ENCODE measurements at regions not wholly inside any gene's neighbourhood (a gene's known extent, or its start where the extent isn't known, plus 50 kb on each side); places are given as distances from the start of the nearest gene placed in this dataset.

- TF ChIP-seq FOSL1 (IDR thresholded peaks at IDR 0.05; ENCODE audit: low read depth), result peak; percentile 11; the same call in 1 of the 2 replicates
- no peak; the same call in 1 of the 2 replicates for TF ChIP-seq RAD21 (IDR thresholded peaks at IDR 0.05; ENCODE audit: low read depth)
- POLR2A ChIA-PET, result interaction anchor here (1.0 to 4.7 kb wide), 10 partner anchors 10 to 96 kb away, joined by 3 to 37 read pairs (median 6); partner anchors contain the start of gene CHD2
- Histone ChIP-seq H3K79me2 (ENCODE audit: insufficient read depth, low read length) (no peaks in the 10 kb centered on the region), H2AFZ (ENCODE audit: low read depth, low read length, poor library complexity, severe bottlenecking) (peak overlapping the region; percentile 99), H3K9ac (ENCODE audit: low read length) (peak overlapping the region; percentile 69), H3K27me3 (ENCODE audit: insufficient read depth, low read length) (no peaks in the 10 kb centered on the region), H3K4me3 (replicated peaks in 1 of 2; ENCODE audit: low read depth in 1 of 2, low read length in 2 of 2) (peak overlapping the region; percentile 57 to 58), H3K9me2 (ENCODE audit: insufficient read depth) (no peaks in the 10 kb centered on the region), H3K27ac (ENCODE audit: low read depth, low read length) (peak overlapping the region; percentile 83), H3K4me1 (ENCODE audit: control insufficient read depth in 1 of 2, insufficient read depth in 2 of 2, low read length in 2 of 2) (peaks cover 41 to 62% of the 10 kb centered on the region in 2 experiments), H4K20me1 (ENCODE audit: insufficient read depth) (no peaks in the 10 kb centered on the region), H3K9me3 (ENCODE audit: control insufficient read depth in 1 of 2, insufficient read depth in 1 of 2, low read depth in 1 of 2, low read length in 2 of 2) (no peaks in the 10 kb centered on the region), H3K4me2 (ENCODE audit: low read length) (peak overlapping the region; percentile 73), H3K36me3 (ENCODE audit: control insufficient read depth in 1 of 2, insufficient read depth in 2 of 2, low read length in 2 of 2) (no peaks in the 10 kb centered on the region)
- RAD21 ChIA-PET (ENCODE audit: low non-redundant PET in 1 of 2, low total read pairs in 2 of 2, uncharacterized antibody in 2 of 2, unreplicated experiment in 2 of 2), result no interaction called here
- intact Hi-C loops (cut with micrococcal nuclease), result loop anchor here (1.0 to 5.0 kb wide), 4 partner anchors 12 to 83 kb away; partner anchors contain the start of gene CHD2
- BruUV-seq (replicated peaks), result TSS peak; percentile 97
- DNase-seq (ENCODE audit: low read depth, low spot score) (no peak), ATAC-seq (no peak)
- CTCF ChIA-PET, result interaction anchor here (0.6 to 2.1 kb wide), 3 partner anchors 9 to 98 kb away, joined by 3 to 11 read pairs (median 3); no protein-coding TSS in a partner anchor
Observed at GRCh38 chr15:92819278-92820235, 80.6 kb upstream of the CHD2 start.

DNA sequence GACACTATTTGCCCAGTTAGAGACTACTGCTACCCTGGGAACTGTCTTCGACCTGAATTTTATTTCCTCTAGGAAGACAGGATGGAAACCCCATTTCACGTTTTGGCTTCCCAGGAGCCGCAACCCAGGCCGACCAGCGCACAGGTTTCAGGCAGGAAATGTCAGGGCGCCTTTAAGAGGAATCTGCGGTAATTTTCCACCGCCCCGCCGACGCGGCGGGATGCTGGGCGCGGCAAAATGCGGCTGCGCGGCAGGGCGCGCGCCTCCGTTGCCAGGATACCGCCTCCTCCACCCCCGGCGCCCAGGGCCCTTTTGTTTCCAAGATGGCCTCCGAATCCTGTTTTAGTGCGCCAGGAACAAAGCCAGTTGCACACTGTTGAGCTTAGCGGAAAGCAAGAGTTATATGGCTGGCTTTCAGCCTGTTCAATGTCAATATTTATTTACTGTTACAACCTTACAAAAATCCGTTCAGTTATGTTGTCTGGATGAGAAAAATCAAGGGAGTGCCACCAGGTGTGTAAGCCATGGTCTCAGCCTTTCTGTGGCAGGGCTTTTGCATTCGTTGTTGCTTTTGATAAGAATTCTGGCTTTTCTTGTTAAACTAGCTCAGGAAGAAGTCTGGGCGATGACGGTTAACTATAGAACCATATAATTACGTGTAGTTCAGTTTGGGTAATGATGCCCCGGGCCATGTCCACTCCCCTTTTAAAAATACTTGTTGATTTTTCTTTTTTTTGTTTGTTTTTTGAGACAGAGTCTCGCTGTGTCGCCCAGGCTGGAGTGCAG lies 79.7 kb upstream of the CHD2 start:
- TSS peak; percentile 99 for BruUV-seq (replicated peaks)
- ChIA-PET RAD21 (ENCODE audit: low non-redundant PET in 1 of 2, low total read pairs in 2 of 2, uncharacterized antibody in 2 of 2, unreplicated experiment in 2 of 2) (no interaction called here), POLR2A (interaction anchor here (1.0 to 4.7 kb wide), 11 partner anchors 9 to 101 kb away, joined by 3 to 37 read pairs (median 6); partner anchors contain the start of gene CHD2), CTCF (interaction anchor here (1.1 to 2.1 kb wide), 2 partner anchors 10 to 97 kb away, joined by 3 to 11 read pairs; no protein-coding TSS in a partner anchor)
- H3K27ac ChIP-seq (ENCODE audit: low read depth, low read length), result peak overlapping the region; percentile 83
- no peaks in the 10 kb centered on the region for H3K27me3 ChIP-seq (ENCODE audit: insufficient read depth, low read length)
- peak overlapping the region; percentile 57 to 58 for H3K4me3 ChIP-seq (replicated peaks in 1 of 2; ENCODE audit: low read depth in 1 of 2, low read length in 2 of 2)
- no peaks in the 10 kb centered on the region for H3K36me3 ChIP-seq (ENCODE audit: control insufficient read depth in 1 of 2, insufficient read depth in 2 of 2, low read length in 2 of 2)
- no peaks in the 10 kb centered on the region for H3K9me2 ChIP-seq (ENCODE audit: insufficient read depth)
- peaks cover 41 to 66% of the 10 kb centered on the region in 2 experiments for H3K4me1 ChIP-seq (ENCODE audit: control insufficient read depth in 1 of 2, insufficient read depth in 2 of 2, low read length in 2 of 2)
- H3K79me2 ChIP-seq (ENCODE audit: insufficient read depth, low read length), result no peaks in the 10 kb centered on the region
- peak overlapping the region; percentile 73 for H3K4me2 ChIP-seq (ENCODE audit: low read length)
- no peak overlapping the region for H2AFZ ChIP-seq (ENCODE audit: low read depth, low read length, poor library complexity, severe bottlenecking)
- intact Hi-C loops (cut with micrococcal nuclease), result loop anchor here (1.0 to 5.0 kb wide), 4 partner anchors 11 to 82 kb away; partner anchors contain the start of gene CHD2
- H3K9me3 ChIP-seq (ENCODE audit: control insufficient read depth in 1 of 2, insufficient read depth in 1 of 2, low read depth in 1 of 2, low read length in 2 of 2), result no peaks in the 10 kb centered on the region
- DNase-seq (ENCODE audit: low read depth, low spot score), result peak; percentile 83
- H3K9ac ChIP-seq (ENCODE audit: low read length), result peak overlapping the region; percentile 69
- H4K20me1 ChIP-seq (ENCODE audit: insufficient read depth), result no peaks in the 10 kb centered on the region
- peak; percentile 77 for ATAC-seq
- TF ChIP-seq REST (IDR thresholded peaks at IDR 0.05; ENCODE audit: low read depth) (no peak), ZNF274 (IDR thresholded peaks at IDR 0.05; ENCODE audit: low read depth, low read length) (no peak), ZFX (IDR thresholded peaks at IDR 0.05) (no peak), SRF (IDR thresholded peaks at IDR 0.05; ENCODE audit: low read depth) (no peak), CBX3 (IDR thresholded peaks at IDR 0.05; ENCODE audit: low read depth) (no peak), SIN3A (IDR thresholded peaks at IDR 0.05; ENCODE audit: low read depth) (peak; percentile 55), SP1 (IDR thresholded peaks at IDR 0.05; ENCODE audit: low read depth) (peak; percentile 86), POLR2A (IDR thresholded peaks at IDR 0.05; ENCODE audit: borderline replicate concordance, extremely low read depth, insufficient read depth, insufficient read length) (peak; percentile 79)
- TF ChIP-seq, protein P1, sequence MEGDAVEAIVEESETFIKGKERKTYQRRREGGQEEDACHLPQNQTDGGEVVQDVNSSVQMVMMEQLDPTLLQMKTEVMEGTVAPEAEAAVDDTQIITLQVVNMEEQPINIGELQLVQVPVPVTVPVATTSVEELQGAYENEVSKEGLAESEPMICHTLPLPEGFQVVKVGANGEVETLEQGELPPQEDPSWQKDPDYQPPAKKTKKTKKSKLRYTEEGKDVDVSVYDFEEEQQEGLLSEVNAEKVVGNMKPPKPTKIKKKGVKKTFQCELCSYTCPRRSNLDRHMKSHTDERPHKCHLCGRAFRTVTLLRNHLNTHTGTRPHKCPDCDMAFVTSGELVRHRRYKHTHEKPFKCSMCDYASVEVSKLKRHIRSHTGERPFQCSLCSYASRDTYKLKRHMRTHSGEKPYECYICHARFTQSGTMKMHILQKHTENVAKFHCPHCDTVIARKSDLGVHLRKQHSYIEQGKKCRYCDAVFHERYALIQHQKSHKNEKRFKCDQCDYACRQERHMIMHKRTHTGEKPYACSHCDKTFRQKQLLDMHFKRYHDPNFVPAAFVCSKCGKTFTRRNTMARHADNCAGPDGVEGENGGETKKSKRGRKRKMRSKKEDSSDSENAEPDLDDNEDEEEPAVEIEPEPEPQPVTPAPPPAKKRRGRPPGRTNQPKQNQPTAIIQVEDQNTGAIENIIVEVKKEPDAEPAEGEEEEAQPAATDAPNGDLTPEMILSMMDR (IDR thresholded peaks at IDR 0.05 in 2 of 3, conservative IDR thresholded peaks at IDR 0.05 in 1 of 3; ENCODE audit: borderline replicate concordance in 1 of 3, insufficient read depth in 1 of 3, low read depth in 2 of 3, low read length in 2 of 3), result no peak

Measured in HCT116 (cell line).